Panc1 (cell line): ENCODE measurements at regions not wholly inside any gene's neighbourhood (a gene's known extent, or its start where the extent isn't known, plus 50 kb on each side); places are given as distances from the start of the nearest gene placed in this dataset.

Source experiments
- ATAC-seq: fragments of 200-7000 bp; cut with Tn5 transposase; 2 replicates; pipeline ENCODE4 v1.9.1; 2020; ENCODE audit warnings: mild to moderate bottlenecking, moderate library complexity
- BruUV-seq: library from RNA; stranded (reverse); fragments of 400-500 nt; replicated peaks from 2 replicates; lab custom pipeline; 2021; lab: Mats Ljungman, UMichigan
- CTCF ChIA-PET: fragments of 300-600 bp; sonication (Branson Sonifier 250); formaldehyde crosslinking; loops from one replicate; lab custom pipeline; 2022; ENCODE audit warnings: antibody characterized with exemption; lab: Charles Lee
- POLR2A ChIA-PET: fragments of 300-600 bp; sonication (Branson Sonifier 250); formaldehyde crosslinking; loops from one replicate; lab custom pipeline; 2022; ENCODE audit warnings: antibody characterized with exemption; lab: Charles Lee
- DNase-seq: peaks from one replicate; pipeline ENCODE4 v3.0.0-alpha.2; 2010; ENCODE audit warnings: low read depth, low spot score
- H3K27ac ChIP-seq: 2 replicates; pipeline ENCODE4 v1.5.1; 2011; ENCODE audit warnings: mild to moderate bottlenecking, low read length, inconsistent platforms
- H3K27me3 ChIP-seq: fragments of 200-500 bp; sonication (Bioruptor generic); 2 replicates; pipeline ENCODE4 v1.6.0; 2014; ENCODE audit warnings: low read length, inconsistent platforms; ENCODE audit not compliant: control insufficient read depth, insufficient read depth
- H3K36me3 ChIP-seq: fragments of 200-500 bp; sonication (Bioruptor generic); 2 replicates; pipeline ENCODE4 v1.5.1; 2014; ENCODE audit warnings: inconsistent platforms, mild to moderate bottlenecking, low read length, moderate library complexity; ENCODE audit not compliant: control insufficient read depth, insufficient read depth
- H3K4me1 ChIP-seq: 2 replicates; pipeline ENCODE4 v1.5.1; 2011; ENCODE audit warnings: inconsistent platforms, mild to moderate bottlenecking, low read length, moderate library complexity; ENCODE audit not compliant: control insufficient read depth, insufficient read depth
- H3K4me3 ChIP-seq, 2 experiments: 2 replicates each; pipeline ENCODE4 v1.5.1; 2011 to 2012; ENCODE audit warnings: low read depth in 2 of 2, low read length in 2 of 2, mild to moderate bottlenecking in 2 of 2, inconsistent platforms in 1 of 2, moderate library complexity in 1 of 2
- H3K9me3 ChIP-seq: fragments of 200-500 bp; sonication (Bioruptor generic); 2 replicates; pipeline ENCODE4 v1.5.1; 2014; ENCODE audit warnings: low read depth, mild to moderate bottlenecking, inconsistent platforms, low read length, moderate library complexity; ENCODE audit not compliant: control insufficient read depth, insufficient read depth
- CTCF ChIP-seq: fragments of 450-650 bp; IDR thresholded peaks from 2 replicates; pipeline ENCODE4 v1.5.1; 2017; ENCODE audit warnings: mild to moderate bottlenecking
- POLR2AphosphoS5 ChIP-seq: IDR thresholded peaks from 2 replicates; pipeline ENCODE4 v1.6.1; 2012; ENCODE audit warnings: mild to moderate bottlenecking, low read depth, low read length, moderate library complexity
- SIN3A ChIP-seq: IDR thresholded peaks from 2 replicates; pipeline ENCODE4 v1.6.1; 2012; ENCODE audit warnings: low read depth, mild to moderate bottlenecking, low read length, moderate library complexity, borderline replicate concordance; ENCODE audit not compliant: insufficient read depth
- TCF7L2 ChIP-seq: IDR thresholded peaks from 2 replicates; pipeline ENCODE4 v1.6.1; 2011; ENCODE audit warnings: mild to moderate bottlenecking, low read depth, low read length, inconsistent platforms
- in situ Hi-C: cut with HindIII; loops from 2 replicates; pipeline ENCODE4 v1.10.0; 2016; ENCODE audit warnings: low sequenced_read_pairs, low pct_unique_long_range_greater_than_20kb
- intact Hi-C: fragments of 100-400 bp; cut with micrococcal nuclease; formaldehyde crosslinking; loops from one replicate; pipeline ENCODE4 v1.10.0; 2022; ENCODE audit not compliant: unreplicated experiment
- TF ChIP-seq, protein P1 (sequence below), 2 experiments: IDR thresholded peaks; 2 replicates each; pipeline ENCODE4 v1.6.1; 2011 to 2012; ENCODE audit warnings: low read depth in 2 of 2, control low read depth in 1 of 2, low read length in 1 of 2, mild to moderate bottlenecking in 1 of 2, moderate library complexity in 1 of 2; ENCODE audit not compliant: insufficient read depth in 1 of 2

GRCh38 chr5:2320611-2321010 lies 430.9 kb downstream of the IRX2 start:
- intact Hi-C loops: no loop called here
- H3K9me3 ChIP-seq: no peaks in the 10 kb centered on the region
- H3K27ac ChIP-seq: no peak overlapping the region
- TF ChIP-seq POLR2AphosphoS5 (no peak), SIN3A (no peak), CTCF (no peak), TCF7L2 (no peak)
- TF ChIP-seq, protein P1, sequence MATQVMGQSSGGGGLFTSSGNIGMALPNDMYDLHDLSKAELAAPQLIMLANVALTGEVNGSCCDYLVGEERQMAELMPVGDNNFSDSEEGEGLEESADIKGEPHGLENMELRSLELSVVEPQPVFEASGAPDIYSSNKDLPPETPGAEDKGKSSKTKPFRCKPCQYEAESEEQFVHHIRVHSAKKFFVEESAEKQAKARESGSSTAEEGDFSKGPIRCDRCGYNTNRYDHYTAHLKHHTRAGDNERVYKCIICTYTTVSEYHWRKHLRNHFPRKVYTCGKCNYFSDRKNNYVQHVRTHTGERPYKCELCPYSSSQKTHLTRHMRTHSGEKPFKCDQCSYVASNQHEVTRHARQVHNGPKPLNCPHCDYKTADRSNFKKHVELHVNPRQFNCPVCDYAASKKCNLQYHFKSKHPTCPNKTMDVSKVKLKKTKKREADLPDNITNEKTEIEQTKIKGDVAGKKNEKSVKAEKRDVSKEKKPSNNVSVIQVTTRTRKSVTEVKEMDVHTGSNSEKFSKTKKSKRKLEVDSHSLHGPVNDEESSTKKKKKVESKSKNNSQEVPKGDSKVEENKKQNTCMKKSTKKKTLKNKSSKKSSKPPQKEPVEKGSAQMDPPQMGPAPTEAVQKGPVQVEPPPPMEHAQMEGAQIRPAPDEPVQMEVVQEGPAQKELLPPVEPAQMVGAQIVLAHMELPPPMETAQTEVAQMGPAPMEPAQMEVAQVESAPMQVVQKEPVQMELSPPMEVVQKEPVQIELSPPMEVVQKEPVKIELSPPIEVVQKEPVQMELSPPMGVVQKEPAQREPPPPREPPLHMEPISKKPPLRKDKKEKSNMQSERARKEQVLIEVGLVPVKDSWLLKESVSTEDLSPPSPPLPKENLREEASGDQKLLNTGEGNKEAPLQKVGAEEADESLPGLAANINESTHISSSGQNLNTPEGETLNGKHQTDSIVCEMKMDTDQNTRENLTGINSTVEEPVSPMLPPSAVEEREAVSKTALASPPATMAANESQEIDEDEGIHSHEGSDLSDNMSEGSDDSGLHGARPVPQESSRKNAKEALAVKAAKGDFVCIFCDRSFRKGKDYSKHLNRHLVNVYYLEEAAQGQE (IDR thresholded peaks at IDR 0.05; ENCODE audit: insufficient read depth in 1 of 2, low read depth in 2 of 2, low read length in 1 of 2): no peak
- in situ Hi-C loops: no loop called here
- H3K36me3 ChIP-seq: no peaks in the 10 kb centered on the region
- H3K4me3 ChIP-seq: no peak overlapping the region
- ChIA-PET CTCF (no interaction called here), POLR2A (no interaction called here)
- DNase-seq: no peak
- ATAC-seq: no peak
- no peaks in the 10 kb centered on the region for H3K27me3 ChIP-seq
- H3K4me1 ChIP-seq: no peaks in the 10 kb centered on the region
- no TSS peak for BruUV-seq

GRCh38 chr5:2317540-2317939 lies 433.9 kb downstream of the IRX2 start:
- intact Hi-C loops (no loop called here), in situ Hi-C loops (no loop called here)
- ChIA-PET CTCF (no interaction called here), POLR2A (no interaction called here)
- H3K4me3 ChIP-seq: no peak overlapping the region
- no peaks in the 10 kb centered on the region for H3K4me1 ChIP-seq
- no peak overlapping the region for H3K27ac ChIP-seq
- no peak for ATAC-seq
- no peak for DNase-seq
- H3K36me3 ChIP-seq: no peaks in the 10 kb centered on the region
- no peaks in the 10 kb centered on the region; the same call in 1 of the 2 replicates for H3K9me3 ChIP-seq
- no peak for TF ChIP-seq POLR2AphosphoS5
- no peak for TF ChIP-seq CTCF
- TF ChIP-seq TCF7L2: no peak
- no peak for TF ChIP-seq SIN3A
- TF ChIP-seq, protein P1 (IDR thresholded peaks at IDR 0.05; ENCODE audit: insufficient read depth in 1 of 2, low read depth in 2 of 2, low read length in 1 of 2): no peak
- BruUV-seq: no TSS peak
- no peaks in the 10 kb centered on the region for H3K27me3 ChIP-seq
